ENCODE measurements at regions not wholly inside any gene's neighbourhood (a gene's known extent, or its start where the extent isn't known, plus 50 kb on each side); places are given as distances from the start of the nearest gene placed in this dataset.
"Not testable (repeated sequence)": the region's sequence is repeated elsewhere in the genome, so short reads cannot be mapped to it uniquely, and the experiment has no call there.

GRCh38 chr4:106869551-106869950 lies 166.6 kb downstream of the DKK2 start:
- DNase-seq (ENCODE audit: low spot score) = no peak

DNA sequence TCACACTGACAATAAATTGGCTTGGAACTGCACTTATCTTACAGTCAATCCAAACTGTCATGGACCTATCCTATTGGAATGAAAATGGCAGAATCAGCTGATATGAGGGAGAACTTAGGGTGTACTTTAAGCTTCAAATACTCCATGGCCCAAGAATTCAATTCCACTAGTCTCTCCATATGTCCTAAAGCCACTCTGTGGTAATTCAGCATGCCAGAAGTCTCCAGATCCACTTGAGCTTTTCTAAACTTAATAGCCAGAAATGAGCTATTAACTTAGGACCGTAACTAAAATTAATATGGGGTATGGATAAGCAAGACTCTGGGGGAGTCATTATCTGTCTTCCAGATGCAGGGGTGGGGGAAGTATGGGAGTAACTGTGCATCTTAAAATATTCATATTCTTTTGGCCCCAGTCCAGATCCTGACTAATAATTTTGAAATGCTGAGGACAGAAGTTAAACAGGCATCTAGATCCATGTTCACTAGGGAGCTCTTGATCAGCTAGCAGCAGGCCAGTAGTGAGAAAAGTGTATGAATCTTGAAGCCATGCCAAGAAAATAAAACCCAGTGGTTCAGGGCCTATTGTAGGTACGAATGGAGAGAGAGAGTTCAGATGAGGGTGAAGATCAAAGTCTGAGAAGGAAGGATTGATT lies 167.6 kb downstream of the DKK2 start:
- no peak for DNase-seq (ENCODE audit: low spot score)

DNA sequence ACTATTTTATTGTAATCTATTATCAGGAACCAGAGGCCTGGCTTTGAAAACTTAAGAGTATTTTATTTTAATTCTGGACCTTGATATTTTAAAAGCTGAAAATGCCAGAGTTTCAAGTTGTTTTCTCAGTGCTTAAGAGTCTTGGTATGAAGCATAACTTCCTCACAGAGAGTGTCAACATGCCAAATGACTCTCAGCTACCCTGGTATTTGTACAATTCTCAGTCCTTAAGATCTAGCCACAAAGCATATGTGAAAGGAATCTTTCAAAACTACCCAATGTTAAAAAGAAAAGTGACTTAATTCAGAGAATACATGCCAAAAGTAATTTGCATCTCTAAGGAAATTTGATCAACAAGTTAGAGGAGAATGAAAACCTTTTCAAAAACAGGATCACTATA lies 171.9 kb downstream of the DKK2 start:
- DNase-seq (ENCODE audit: low spot score) = no peak

DNA sequence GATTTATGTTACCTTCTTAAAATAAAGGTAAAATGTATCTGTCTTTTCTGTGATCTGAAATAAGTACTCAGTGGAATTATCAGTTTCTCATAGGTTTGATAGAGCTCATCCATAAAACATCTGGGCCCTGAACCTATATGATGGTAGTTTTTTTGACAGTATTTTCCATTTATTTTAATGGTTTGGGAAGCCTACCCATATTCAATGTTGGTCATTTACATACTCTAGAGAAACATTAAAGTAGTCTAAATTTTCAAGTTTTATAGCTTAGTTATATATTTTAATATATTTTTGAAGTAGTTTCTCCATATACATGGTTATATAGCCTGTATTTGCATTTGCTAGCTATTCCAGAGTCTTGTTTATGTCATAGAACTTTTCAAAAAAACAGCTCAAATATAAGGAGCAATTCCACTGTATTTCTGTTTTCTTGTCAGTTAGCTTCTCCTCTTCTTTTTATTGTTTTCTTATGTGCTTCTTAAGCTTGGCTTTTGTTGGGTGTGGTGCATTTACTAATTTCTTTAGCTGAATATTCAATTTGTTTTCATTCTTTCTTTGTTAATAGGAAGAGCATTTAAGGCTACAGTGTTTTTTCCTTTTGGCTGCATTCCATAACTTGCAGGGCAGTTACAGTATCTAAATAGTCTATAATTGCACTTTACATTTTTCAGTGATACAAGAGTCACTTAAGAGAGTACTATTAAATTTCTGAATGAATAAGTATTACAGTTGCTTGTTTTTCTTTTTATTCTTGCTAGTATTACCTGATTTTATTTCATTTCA lies 181.4 kb downstream of the DKK2 start:
- no peak for DNase-seq (ENCODE audit: low spot score)

DNA sequence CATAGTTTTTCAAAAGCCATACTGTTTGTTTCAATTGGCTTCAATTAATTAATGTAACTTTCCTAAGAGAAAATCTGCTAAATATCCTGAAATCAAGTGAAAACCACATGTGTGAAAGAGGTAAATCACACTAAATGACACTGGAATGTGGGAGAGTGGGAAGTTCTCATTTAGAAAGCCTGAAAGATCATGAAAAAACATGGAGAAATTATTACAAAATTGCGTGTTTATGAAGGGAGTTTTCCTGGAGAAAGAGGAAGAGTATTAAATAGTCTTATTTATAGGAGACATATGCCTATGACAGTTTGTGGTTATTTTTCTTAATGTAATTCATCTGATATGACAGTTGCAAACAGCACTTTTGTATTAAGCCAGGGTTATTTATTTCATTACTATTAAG lies 183.7 kb downstream of the DKK2 start:
- no peak for DNase-seq (ENCODE audit: low spot score)

- no peak for DNase-seq (ENCODE audit: low spot score)
These were observed 184.4 kb downstream of the DKK2 start for GRCh38 chr4:106851726-106852125.

- no peak for DNase-seq (ENCODE audit: low spot score)
These were observed 185.4 kb downstream of the DKK2 start for GRCh38 chr4:106850691-106851090.

- DNase-seq (ENCODE audit: low spot score) = no peak
These were observed 200.2 kb downstream of the DKK2 start for GRCh38 chr4:106835919-106836318.

- DNase-seq (ENCODE audit: low spot score) = no peak
These were observed 205.2 kb downstream of the DKK2 start for GRCh38 chr4:106830879-106831278.

- no peak for DNase-seq (ENCODE audit: low spot score)
These were observed 217.3 kb downstream of the DKK2 start for GRCh38 chr4:106818764-106819163.

GRCh38 chr4:106816496-106816895 lies 219.6 kb downstream of the DKK2 start:
- DNase-seq (ENCODE audit: low spot score) = no peak

- no peak for DNase-seq (ENCODE audit: low spot score)
These were observed 226.0 kb downstream of the DKK2 start for GRCh38 chr4:106810122-106810521.

DNA sequence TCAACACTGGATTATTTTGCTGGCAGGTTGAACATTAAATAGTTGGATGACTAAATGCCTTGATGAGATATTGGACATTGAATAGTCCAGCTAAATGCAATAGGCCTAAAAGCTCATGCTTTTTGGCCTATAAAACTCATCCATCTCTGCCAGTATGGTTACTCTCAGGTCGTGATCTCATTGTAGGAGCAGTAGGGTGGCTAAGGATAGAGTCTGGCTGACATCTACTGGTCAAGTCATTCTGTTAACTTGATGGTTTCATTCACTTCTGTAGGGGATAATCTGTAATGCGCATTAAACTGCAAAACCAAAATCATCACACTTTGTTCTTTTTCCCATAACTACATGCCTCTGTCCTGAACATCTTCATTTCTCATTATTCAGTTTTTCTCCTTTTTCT lies 227.0 kb downstream of the DKK2 start:
- DNase-seq (ENCODE audit: low spot score) = no peak

- DNase-seq (ENCODE audit: low spot score) = no peak
These were observed 229.8 kb downstream of the DKK2 start for GRCh38 chr4:106806158-106806797.

DNA sequence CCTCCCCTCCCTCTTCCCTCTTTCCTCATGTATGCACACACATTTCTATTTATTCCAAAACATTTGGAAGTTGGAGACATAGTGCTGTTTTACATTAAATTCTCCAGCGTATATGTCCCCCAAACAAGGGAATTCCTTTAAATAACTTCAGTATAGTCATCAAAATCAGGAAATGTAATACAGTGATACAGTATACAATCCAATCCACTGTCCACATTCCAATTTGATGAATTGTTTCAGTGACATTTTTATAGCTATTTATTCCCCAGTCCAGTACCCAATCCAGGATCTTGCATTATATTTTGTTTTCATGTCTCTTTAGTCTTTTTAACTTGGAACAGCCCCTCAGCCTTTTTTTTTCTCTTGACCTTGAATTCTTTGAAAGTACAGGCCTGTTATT lies 233.0 kb downstream of the DKK2 start:
- DNase-seq (ENCODE audit: low spot score) = no peak

DNA sequence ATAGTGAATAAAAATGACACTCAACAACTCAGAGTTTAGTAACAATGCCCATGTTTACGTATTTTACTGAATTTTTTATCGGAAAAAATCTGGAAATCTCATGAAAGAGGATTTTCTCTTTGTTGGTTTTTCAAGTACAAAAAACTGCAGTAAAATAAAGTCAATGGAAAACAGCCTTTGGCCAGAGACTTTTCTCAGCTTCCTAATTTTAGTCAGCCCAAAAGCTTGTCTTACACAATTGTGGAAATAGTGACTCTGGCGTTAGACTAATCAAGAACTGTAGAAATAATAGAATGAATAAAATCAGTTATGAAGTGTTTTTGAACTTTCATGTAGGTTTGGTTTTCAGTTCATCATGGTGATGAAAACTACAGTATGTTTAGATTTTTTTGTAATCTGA lies 234.7 kb downstream of the DKK2 start:
- DNase-seq (ENCODE audit: low spot score) = no peak

DNA sequence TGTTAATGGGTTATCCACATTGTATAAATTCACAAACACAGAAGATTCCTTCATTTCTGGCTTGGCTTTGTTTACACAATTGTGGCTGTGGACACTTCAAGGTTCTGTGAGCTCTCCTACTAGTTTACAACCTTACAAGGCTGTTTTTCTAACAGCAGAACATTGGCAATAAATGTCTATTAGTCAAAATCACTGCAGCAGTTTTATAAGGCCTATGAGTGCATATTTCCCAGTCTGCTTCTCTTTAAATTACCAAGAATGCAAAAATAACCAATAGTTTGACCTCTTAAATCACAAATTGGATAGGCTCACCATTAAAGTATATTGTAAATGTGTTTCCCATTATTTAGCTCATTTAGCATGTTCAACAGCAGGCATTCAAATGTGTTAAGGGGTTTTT lies 239.2 kb downstream of the DKK2 start:
- DNase-seq (ENCODE audit: low spot score) = no peak

GRCh38 chr4:106795326-106795725 lies 240.8 kb downstream of the DKK2 start:
- DNase-seq (ENCODE audit: low spot score) = no peak

DNA sequence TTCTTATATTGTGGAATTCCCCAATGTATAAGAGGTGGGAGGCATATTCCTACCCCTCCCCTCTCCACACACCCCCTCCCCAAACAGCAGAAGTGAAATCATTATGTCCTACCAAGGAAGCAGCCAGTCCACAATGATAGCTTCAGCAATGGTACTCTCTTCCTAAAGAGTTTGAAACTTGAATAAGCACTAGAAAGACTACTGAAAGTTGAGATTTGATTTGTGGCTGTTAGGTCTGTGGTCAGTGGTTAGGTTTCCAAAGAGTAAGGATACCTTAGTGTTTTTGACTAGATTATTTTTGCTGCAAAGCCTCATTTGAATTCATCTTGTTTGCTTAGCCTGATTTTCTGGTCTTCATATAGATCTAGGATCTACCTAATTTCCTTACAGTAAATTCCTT lies 242.2 kb downstream of the DKK2 start:
- no peak for DNase-seq (ENCODE audit: low spot score)

DNA sequence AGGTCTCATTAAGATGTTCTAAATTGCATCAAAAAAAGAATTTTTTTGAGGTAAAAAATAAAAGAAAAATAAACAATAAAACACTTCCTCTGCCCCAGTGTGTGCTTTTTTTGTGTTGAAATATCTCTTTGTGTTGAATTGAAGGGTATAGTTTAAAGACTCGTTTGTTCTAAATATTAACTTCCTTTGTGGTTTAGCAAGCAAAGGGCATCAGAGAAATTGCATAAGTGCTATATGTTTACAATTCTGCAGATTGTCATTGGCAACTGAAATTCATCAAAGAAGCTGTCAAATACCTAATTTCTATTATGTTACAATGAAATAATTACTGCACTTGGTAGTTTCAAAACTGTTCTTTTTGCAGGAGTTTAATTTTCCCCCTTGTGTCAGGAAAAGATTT lies 260.5 kb downstream of the DKK2 start:
- no peak for DNase-seq (ENCODE audit: low spot score)

GRCh38 chr4:106774055-106774454 lies 262.1 kb downstream of the DKK2 start:
- not testable (repeated sequence) for DNase-seq (ENCODE audit: low spot score)

DNA sequence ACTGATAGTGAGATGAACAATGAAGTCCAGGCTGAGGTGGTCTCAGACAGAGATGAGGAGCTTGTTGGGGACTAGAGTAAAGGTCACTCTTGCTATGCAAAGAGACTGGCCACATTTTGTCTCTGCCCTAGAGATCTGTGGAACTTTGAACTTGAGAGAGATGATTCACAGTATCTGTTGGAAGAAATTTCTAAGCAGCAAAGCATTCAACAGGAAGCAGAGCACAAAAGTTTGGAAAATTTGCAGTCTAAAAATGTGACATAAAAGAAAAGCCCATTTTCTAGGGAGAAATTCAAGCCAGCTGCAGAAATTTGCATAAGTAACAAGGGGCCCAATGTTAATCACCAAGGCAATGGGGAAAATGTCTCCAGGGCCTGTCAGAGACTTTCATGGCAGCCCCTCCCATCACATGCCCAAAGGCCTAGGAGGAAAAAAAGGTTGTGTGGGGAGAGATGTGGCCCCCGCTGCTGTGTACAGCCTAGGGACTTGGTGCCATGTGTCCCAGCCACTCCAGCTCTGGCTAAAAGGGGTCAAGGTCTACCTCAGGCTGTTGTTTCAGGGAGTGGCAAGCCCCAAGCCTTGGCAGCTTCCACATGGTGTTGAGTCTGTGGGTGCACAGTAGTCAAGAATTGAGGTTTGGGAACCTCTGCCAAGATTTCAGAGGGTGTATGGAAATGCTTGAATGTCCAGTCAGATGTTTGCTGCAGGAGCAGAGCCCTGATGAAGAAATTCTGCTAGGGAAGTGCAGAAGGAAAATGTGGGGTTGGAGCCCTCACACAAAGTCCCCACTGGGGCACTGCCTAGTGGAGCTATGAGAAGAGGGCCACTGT lies 262.8 kb downstream of the DKK2 start:
- no peak for DNase-seq (ENCODE audit: low spot score)

GRCh38 chr4:106767991-106768390 lies 268.1 kb downstream of the DKK2 start:
- no peak for DNase-seq (ENCODE audit: low spot score)

Measured in ecto neural progenitor cell (in vitro differentiated cells).